ENCODE measurements at regions not wholly inside any gene's neighbourhood (a gene's known extent, or its start where the extent isn't known, plus 50 kb on each side); places are given as distances from the start of the nearest gene placed in this dataset.

- no peaks in the 10 kb centered on the region for H3K79me2 ChIP-seq (ENCODE audit: control insufficient read depth, insufficient read depth, low read length)
- H3K36me3 ChIP-seq (ENCODE audit: control insufficient read depth, insufficient read depth, low read length), result no peaks in the 10 kb centered on the region
- intact Hi-C loops (cut with micrococcal nuclease) (no loop called here), in situ Hi-C loops (cut with MboI) (no loop called here)
- ATAC-seq (no peak), FAIRE-seq (no peak), DNase-seq (ENCODE audit: extremely low read depth in 1 of 4, low spot score in 3 of 4) (no peak)
- no peak overlapping the region for H3K4me2 ChIP-seq (ENCODE audit: insufficient read depth, low read length)
- no TSS peak for BruUV-seq (replicated peaks)
- no peaks in the 10 kb centered on the region for H3K9me1 ChIP-seq (ENCODE audit: control insufficient read depth, insufficient read depth, low read length)
- no peak overlapping the region for H3K4me3 ChIP-seq
- ChIA-PET CTCF (ENCODE audit: low intra/inter-chr PET ratio) (no interaction called here), POLR2A (no interaction called here)
- no peaks in the 10 kb centered on the region for H3K9me3 ChIP-seq (replicated peaks; ENCODE audit: control insufficient read depth, insufficient read depth, low read depth, low read length)
- H3K4me1 ChIP-seq (replicated peaks in 1 of 2; ENCODE audit: control insufficient read depth in 2 of 2, insufficient read depth in 2 of 2, low read length in 2 of 2), result no peaks in the 10 kb centered on the region
- H3K27me3 ChIP-seq (ENCODE audit: control insufficient read depth in 2 of 2, insufficient read depth in 2 of 2, low read length in 2 of 2), result peaks cover 0 to 13% of the 10 kb centered on the region in 2 experiments; a peak in 1 of 5 replicates
- no peak overlapping the region for H3K9ac ChIP-seq (ENCODE audit: insufficient read depth in 1 of 2, low read depth in 2 of 2, low read length in 2 of 2)
- TF ChIP-seq CCNT2 (IDR thresholded peaks at IDR 0.05; ENCODE audit: borderline replicate concordance, extremely low read depth, insufficient read length, low read depth, low read length), result no peak
- no peak for TF ChIP-seq ZNF274 (IDR thresholded peaks at IDR 0.05; ENCODE audit: borderline replicate concordance, low read depth, low read length)
- TF ChIP-seq BHLHE40 (IDR thresholded peaks at IDR 0.05; ENCODE audit: low read length), result no peak
- TF ChIP-seq RUNX1 (IDR thresholded peaks at IDR 0.05; ENCODE audit: low read depth), result no peak
- no peak for TF ChIP-seq ETS2 (tag; IDR thresholded peaks at IDR 0.05; ENCODE audit: borderline replicate concordance, poor library complexity, severe bottlenecking)
- no peak for TF ChIP-seq KLF13 (tag; IDR thresholded peaks at IDR 0.05; ENCODE audit: borderline replicate concordance, low read depth)
- no peak for TF ChIP-seq ZBTB7A (IDR thresholded peaks at IDR 0.05; ENCODE audit: borderline replicate concordance, control insufficient read depth, low read depth, low read length)
- no peak for TF ChIP-seq ZNF639 (CRISPR knock-in tag; conservative IDR thresholded peaks at IDR 0.05 in 1 of 2, IDR thresholded peaks at IDR 0.05 in 1 of 2)
- TF ChIP-seq DLX4 (CRISPR knock-in tag; IDR thresholded peaks at IDR 0.05), result no peak
- TF ChIP-seq ZNF436 (CRISPR knock-in tag; IDR thresholded peaks at IDR 0.05), result no peak
- no peak for TF ChIP-seq HBP1 (CRISPR knock-in tag; IDR thresholded peaks at IDR 0.05)
- no peak for TF ChIP-seq IRF2 (CRISPR knock-in tag; IDR thresholded peaks at IDR 0.05)
- WGBS (ENCODE audit: insufficient coverage, low coverage, missing lambda C conversion rate), result 0% methylated on average over 2 of the region's 2 CpGs
- no peak overlapping the region for H2AFZ ChIP-seq (ENCODE audit: low read depth, low read length)
- no peaks in the 10 kb centered on the region for H4K20me1 ChIP-seq (replicated peaks; ENCODE audit: control insufficient read depth, insufficient read depth, low read length)
- H3K27ac ChIP-seq (ENCODE audit: extremely low read depth, low read depth, low read length), result no peak overlapping the region
Observed at GRCh38 chr9:99457406-99457805, 235.3 kb downstream of the SEC61B start.
